Kidney tubule cell (primary cell): ENCODE measurements at regions not wholly inside any gene's neighbourhood (a gene's known extent, or its start where the extent isn't known, plus 50 kb on each side); places are given as distances from the start of the nearest gene placed in this dataset.
"Not testable (repeated sequence)": the region's sequence is repeated elsewhere in the genome, so short reads cannot be mapped to it uniquely, and the experiment has no call there.

Source experiments
- DNase-seq: peaks from one replicate; pipeline ENCODE4 v3.0.0-alpha.2; 2018; ENCODE audit warnings: low spot score

DNA sequence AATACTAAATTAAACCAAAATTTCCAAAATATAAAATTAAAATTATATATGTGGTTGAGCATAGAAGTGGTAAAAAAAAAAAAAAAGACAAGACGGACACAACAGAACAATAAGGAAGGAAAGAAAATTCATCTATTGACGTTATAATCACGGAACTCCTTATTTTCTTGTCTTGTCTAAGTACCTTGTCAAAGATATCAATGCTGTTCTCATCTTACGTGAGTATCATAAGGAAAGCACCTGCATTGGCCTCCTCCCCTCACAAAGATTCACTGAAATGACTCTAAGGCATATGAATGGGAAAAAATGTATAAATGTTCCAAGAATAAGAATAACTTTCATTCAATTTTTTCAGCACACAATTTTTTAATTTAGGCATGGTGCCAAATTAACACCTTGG lies 135.4 kb downstream of the PPP1R3A start:
- DNase-seq = no peak

DNA sequence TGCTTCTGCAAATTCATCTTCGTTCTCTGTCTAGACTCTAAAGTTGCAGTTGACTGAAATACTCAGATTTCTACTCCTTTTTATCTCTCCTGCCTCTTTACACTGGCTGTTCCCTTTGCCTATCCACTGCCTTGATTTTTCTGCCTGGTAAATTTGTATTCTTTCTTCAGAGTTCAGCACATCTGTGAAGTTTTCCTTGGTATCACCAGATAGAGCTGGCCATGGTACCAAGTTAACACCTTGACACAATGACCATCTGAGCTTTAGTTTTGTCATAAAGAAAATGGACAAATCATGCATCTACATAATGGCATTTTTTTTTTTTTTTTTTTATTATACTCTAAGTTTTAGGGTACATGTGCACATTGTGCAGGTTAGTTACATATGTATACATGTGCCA lies 143.0 kb downstream of the PPP1R3A start:
- DNase-seq = no peak

DNA sequence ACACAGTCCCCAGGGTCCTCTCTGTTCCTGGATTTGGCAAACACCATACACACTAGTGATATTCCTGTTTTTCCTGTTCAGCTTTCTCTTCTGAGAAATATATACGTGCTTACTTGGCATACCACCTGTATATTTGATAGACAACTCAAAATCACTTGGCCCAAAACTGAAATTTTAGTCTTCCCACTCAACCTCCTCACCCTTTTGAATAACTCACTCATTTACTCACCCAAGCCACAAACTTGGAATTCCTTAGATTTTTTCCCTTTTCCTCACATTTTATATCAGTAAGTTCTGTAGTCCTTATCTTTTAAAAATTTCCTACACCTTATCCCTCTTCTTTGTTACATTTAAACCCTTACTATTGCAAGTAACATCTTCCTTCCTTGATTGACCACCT lies 143.4 kb downstream of the PPP1R3A start:
- no peak for DNase-seq

DNA sequence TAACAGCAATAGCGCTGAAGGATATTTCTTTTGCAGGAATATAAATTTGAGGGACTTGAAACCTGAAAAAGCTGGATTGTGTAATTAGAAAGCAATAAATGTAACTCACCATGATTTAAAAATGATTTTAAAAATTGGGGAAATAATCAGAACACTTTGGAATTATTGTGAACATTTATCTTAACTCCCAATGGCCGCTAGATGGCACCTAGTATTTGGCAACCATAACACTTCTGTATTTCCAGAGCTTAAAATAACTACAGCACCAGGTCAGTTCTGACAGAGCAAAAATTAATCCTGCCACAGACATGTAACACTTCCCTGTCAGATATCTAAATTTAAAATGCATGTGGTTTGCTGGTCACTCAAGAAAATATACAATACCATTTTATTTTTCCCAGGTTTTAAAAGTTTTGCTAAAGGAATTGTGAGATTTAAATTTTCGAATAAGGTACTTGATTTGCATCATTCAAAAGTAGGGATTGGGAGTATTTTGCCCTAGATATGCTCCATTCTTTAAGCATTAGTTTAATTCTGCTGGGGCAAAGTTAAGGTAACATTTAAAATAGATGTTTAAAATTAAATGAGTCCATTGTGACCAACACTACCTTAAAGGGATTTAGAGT lies 144.5 kb downstream of the PPP1R3A start:
- DNase-seq = peak; percentile 43

GRCh38 chr7:113770146-113770738 lies 148.6 kb downstream of the PPP1R3A start:
- no peak for DNase-seq

GRCh38 chr7:113768387-113768786 lies 150.4 kb downstream of the PPP1R3A start:
- DNase-seq = no peak

GRCh38 chr7:113764401-113765035 lies 154.3 kb downstream of the PPP1R3A start:
- DNase-seq = no peak

GRCh38 chr7:113763226-113763625 lies 155.6 kb downstream of the PPP1R3A start:
- no peak for DNase-seq

DNA sequence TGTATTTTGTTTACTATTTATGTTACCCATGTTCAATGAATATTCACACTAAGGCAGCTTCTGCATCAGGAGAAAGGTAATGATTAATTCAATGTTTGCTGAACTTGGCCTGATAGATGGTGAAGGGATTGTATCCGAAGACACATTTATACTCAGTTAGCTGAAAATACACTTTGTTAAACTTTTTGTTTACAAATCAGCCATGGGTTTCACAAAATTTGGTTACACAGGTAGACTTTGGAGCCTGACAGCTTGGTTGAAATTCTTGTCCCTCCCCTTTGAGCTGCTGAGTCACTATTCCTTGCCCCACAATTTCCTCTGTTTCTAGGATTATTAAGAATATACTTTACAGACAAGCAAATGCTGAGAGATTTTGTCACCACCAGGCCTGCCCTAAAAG lies 162.6 kb downstream of the PPP1R3A start:
- no peak for DNase-seq

DNA sequence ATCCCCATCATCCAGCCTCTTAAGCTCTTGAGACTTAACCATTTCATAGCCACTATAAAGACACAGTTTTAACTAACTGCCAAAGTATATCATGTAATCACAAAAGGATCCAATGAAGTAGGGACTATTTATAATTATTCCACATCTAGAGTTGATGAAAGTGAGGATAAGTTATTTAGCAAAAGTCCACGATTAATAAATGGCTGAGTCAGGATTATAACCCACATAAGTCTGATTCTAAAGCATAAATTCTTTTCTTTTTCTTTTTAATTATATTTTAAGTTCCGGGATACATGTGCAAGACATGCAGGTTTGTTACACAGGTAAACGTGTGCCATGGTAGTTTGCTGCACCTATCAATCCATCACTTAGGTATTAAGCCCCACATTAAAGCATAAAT lies 166.1 kb downstream of the PPP1R3A start:
- DNase-seq = no peak

DNA sequence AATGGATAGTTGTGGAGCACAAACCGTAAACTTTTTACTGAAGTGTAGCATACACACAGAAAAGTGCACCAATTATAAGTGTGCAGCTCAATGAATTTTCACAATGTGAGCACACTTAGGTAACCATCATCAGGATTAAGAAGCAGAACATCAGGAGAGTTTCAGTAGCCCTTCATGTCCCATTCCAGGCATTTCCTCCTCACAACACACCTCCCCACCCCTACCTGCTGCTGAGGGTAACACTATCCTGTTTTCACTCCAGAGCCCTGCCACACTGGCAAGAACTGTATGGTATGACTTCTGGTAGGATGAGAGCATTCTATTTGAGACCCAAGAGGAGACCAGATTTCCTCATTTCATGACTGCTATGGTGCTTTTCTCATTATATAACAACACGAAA lies 166.5 kb downstream of the PPP1R3A start:
- no peak for DNase-seq

GRCh38 chr7:113751547-113751946 lies 167.3 kb downstream of the PPP1R3A start:
- no peak for DNase-seq

DNA sequence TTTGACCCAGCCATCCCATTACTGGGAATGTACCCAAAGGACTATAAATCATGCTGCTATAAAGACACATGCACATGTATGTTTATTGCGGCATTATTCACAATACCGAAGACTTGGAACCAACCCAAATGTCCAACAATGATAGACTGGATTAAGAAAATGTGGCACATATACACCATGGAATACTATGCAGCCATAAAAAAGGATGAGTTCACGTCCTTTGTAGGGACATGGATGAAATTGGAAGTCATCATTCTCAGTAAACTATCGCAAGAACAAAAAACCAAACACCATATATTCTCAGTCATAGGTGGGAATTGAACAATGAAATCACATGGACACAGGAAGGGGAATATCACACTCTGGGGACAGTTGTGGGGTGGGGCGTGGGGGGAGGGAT lies 170.4 kb downstream of the PPP1R3A start:
- not testable (repeated sequence) for DNase-seq

DNA sequence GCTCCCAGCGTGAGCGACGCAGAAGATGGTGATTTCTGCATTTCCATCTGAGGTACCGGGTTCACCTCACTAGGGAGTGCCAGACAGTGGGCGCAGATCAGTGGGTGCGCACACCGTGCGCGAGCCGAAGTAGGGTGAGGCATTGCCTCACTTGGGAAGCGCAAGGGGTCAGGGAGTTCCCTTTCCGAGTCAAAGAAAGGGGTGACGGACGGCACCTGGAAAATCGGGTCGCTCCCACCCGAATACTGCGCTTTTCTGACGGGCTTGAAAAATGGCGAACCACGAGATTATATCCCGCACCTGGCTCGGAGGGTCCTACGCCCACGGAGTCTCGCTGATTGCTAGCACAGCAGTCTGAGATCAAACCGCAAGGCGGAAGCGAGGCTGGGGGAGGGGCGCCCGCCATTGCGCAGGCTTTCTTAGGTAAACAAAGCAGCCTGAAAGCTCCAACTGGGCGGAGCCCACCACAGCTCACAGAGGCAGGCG lies 175.8 kb downstream of the PPP1R3A start:
- DNase-seq = not testable (repeated sequence)

- DNase-seq = no peak
Measured at GRCh38 chr7:113742377-113742776, 176.4 kb downstream of the PPP1R3A start.

- DNase-seq = no peak
Measured at GRCh38 chr7:113731571-113731970, 187.2 kb downstream of the PPP1R3A start.

- DNase-seq = peak; percentile 85
Measured at GRCh38 chr7:113730309-113730955, 188.4 kb downstream of the PPP1R3A start.

DNA sequence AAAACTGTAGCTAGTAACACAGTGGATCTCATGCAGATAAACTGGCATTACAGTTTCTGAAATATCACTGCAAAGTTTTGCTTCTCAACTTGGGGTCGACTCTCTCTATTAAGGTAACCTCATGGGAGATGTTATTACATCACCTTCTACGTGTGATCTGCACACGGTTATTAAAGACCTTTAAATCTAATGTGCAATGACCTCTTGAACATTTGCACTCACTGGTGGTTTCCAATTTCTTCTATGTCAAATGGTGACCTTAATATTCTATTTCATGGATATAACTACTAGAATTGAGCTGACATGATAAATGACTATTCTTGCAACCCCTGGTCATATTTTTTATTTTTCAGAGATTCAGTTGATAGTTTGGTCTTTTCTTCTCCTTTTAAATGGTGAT lies 191.3 kb downstream of the PPP1R3A start:
- DNase-seq = no peak

- DNase-seq = no peak
Measured at GRCh38 chr7:113722006-113722405, 196.8 kb downstream of the PPP1R3A start.

GRCh38 chr7:113717739-113718138 lies 201.1 kb downstream of the PPP1R3A start:
- no peak for DNase-seq

GRCh38 chr7:113715981-113716856 lies 202.6 kb downstream of the PPP1R3A start:
- no peak for DNase-seq

GRCh38 chr7:113715262-113715661 lies 203.5 kb downstream of the PPP1R3A start:
- DNase-seq = no peak
